ENCODE measurements at regions not wholly inside any gene's neighbourhood (a gene's known extent, or its start where the extent isn't known, plus 50 kb on each side); places are given as distances from the start of the nearest gene placed in this dataset.

DNA sequence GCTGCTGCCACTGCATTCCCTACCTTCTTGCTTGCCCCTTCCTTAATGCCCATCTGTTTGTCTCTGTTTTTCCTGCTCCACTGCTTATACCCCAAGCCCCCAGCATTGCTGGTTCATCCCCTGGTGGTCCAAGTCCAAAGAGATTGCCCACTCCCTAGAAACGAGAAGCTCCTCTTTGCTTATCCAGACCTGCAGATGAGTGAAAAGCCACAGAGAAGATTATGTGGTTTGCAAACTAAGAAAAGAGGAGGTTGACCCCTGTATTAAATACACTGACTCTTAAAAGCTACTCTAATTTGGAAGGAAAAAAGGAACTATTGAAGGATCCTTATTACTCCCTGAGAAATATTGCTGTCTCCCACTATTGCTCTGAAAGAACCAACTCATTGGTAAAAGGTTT is 146.8 kb upstream of the RAB4A start:
- no peak overlapping the region for H3K4me2 ChIP-seq
- H3K27me3 ChIP-seq (ENCODE audit: insufficient read depth, low read depth), result no peaks in the 10 kb centered on the region

DNA sequence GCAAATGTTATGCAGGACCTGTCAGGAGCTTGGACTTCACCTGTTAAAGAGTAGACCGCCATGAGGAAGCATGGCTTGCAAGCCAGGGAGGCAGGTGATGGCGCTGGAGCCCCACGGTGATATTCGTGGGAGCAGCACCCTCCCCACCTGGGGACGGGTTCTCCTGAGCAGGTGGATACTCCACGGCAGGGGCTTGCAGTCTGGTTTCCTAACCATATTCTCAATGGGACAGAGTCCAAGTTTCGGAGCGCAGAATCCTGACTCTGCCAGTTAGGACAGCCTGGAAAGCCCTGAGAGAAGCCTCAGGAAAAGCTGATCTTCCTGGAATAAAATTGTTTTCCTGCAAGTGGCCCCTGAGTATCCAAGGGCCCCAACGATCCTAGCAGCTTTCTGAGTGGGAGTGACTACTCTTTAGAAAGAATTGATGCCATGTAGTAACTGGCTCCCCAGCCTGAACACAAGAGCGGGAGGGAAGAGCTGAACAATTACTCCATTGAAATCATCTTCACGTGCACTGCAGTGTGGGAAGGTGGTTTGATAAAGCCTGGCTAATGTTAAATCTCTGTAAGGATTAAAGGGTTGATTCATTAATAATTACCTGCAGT is 146.3 kb upstream of the RAB4A start:
- H3K27ac ChIP-seq, result no peak overlapping the region
- H4K20me1 ChIP-seq (ENCODE audit: insufficient read depth), result no peaks in the 10 kb centered on the region
- H3K4me3 ChIP-seq (IDR thresholded peaks at IDR 0.05; ENCODE audit: insufficient read depth, low read depth, low read length), result no peak overlapping the region
- H2AFZ ChIP-seq (ENCODE audit: low read depth), result no peak overlapping the region
- no peaks in the 10 kb centered on the region for H3K79me2 ChIP-seq (ENCODE audit: insufficient read depth, low read depth)
- TF ChIP-seq, protein P1, sequence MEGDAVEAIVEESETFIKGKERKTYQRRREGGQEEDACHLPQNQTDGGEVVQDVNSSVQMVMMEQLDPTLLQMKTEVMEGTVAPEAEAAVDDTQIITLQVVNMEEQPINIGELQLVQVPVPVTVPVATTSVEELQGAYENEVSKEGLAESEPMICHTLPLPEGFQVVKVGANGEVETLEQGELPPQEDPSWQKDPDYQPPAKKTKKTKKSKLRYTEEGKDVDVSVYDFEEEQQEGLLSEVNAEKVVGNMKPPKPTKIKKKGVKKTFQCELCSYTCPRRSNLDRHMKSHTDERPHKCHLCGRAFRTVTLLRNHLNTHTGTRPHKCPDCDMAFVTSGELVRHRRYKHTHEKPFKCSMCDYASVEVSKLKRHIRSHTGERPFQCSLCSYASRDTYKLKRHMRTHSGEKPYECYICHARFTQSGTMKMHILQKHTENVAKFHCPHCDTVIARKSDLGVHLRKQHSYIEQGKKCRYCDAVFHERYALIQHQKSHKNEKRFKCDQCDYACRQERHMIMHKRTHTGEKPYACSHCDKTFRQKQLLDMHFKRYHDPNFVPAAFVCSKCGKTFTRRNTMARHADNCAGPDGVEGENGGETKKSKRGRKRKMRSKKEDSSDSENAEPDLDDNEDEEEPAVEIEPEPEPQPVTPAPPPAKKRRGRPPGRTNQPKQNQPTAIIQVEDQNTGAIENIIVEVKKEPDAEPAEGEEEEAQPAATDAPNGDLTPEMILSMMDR (conservative IDR thresholded peaks at IDR 0.05; ENCODE audit: low read depth, low read length), result no peak
- H3K27me3 ChIP-seq (ENCODE audit: insufficient read depth, low read depth), result no peaks in the 10 kb centered on the region
- no peaks in the 10 kb centered on the region for H3K36me3 ChIP-seq (ENCODE audit: insufficient read depth)
- H3K9ac ChIP-seq, result no peak overlapping the region
- no peak overlapping the region for H3K4me2 ChIP-seq
- H3K4me1 ChIP-seq (ENCODE audit: low read depth, poor library complexity, severe bottlenecking), result peaks cover 16% of the 10 kb centered on the region

More for the DNA sequence above, 146.8 kb upstream of the RAB4A start:
- TF ChIP-seq, protein P1 (conservative IDR thresholded peaks at IDR 0.05; ENCODE audit: low read depth, low read length), result no peak
- Histone ChIP-seq H3K9ac (no peak overlapping the region), H3K4me1 (ENCODE audit: low read depth, poor library complexity, severe bottlenecking) (peaks cover 16% of the 10 kb centered on the region), H3K79me2 (ENCODE audit: insufficient read depth, low read depth) (no peaks in the 10 kb centered on the region), H3K27ac (no peak overlapping the region), H4K20me1 (ENCODE audit: insufficient read depth) (no peaks in the 10 kb centered on the region), H3K36me3 (ENCODE audit: insufficient read depth) (no peaks in the 10 kb centered on the region), H3K4me3 (IDR thresholded peaks at IDR 0.05; ENCODE audit: insufficient read depth, low read depth, low read length) (no peak overlapping the region), H2AFZ (ENCODE audit: low read depth) (no peak overlapping the region)

DNA sequence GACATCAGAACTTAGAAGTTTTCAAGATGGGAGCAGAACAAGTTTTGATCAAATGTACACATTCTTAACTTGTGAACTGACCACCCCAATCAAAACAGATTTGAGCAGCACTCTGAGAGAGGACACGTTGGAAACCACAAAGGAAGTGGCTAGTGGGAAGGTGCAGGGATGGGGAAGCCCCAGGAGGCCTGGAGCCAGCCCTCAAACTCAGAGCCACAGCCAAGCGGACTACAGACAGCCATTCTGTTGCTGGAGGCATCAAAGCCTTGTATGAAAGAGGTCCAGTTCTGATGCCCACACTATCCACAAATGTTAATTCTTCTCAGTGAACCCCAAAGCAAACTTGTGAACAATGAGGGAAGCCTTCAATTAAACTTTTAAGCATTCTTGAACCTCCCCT is 143.6 kb upstream of the RAB4A start:
- H3K9ac ChIP-seq, result no peak overlapping the region
- peaks cover 16% of the 10 kb centered on the region for H3K4me1 ChIP-seq (ENCODE audit: low read depth, poor library complexity, severe bottlenecking)
- TF ChIP-seq, protein P1 (conservative IDR thresholded peaks at IDR 0.05; ENCODE audit: low read depth, low read length), result no peak
- H2AFZ ChIP-seq (ENCODE audit: low read depth), result no peak overlapping the region
- H3K27ac ChIP-seq, result no peak overlapping the region
- no peaks in the 10 kb centered on the region for H3K79me2 ChIP-seq (ENCODE audit: insufficient read depth, low read depth)
- no peaks in the 10 kb centered on the region for H3K36me3 ChIP-seq (ENCODE audit: insufficient read depth)
- H3K27me3 ChIP-seq (ENCODE audit: insufficient read depth, low read depth), result no peaks in the 10 kb centered on the region
- peak overlapping the region; percentile 22; the same call in 1 of the 2 replicates for H3K4me2 ChIP-seq
- H3K4me3 ChIP-seq (IDR thresholded peaks at IDR 0.05; ENCODE audit: insufficient read depth, low read depth, low read length), result no peak overlapping the region
- H4K20me1 ChIP-seq (ENCODE audit: insufficient read depth), result no peaks in the 10 kb centered on the region

DNA sequence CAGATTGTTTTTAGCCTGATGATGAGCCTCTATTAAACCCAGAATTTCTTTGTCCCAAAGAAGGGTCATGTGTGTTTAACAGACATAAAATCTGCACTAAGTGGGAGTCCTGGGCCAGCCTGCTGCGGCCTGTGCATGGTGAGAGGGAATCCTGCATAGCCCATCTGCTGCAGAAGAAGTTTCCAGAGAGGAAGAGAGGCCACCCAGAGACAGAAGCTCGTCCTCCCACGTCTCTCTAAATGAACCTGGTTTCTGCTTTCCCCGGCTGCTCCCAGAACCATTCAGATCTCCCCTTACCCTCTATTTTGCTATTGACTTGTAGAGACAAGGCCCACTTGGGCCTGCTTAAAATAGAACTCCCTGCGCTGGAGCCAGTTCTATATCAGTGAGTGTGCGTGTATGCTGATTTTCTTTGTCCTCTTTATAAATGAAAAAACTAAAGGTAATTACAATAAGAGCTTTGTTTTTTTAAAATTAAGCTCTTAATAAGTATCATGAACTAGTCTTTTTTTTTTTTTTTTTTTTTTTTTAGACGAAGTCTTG is 142.8 kb upstream of the RAB4A start:
- no peak overlapping the region for H3K4me3 ChIP-seq (IDR thresholded peaks at IDR 0.05; ENCODE audit: insufficient read depth, low read depth, low read length)
- H2AFZ ChIP-seq (ENCODE audit: low read depth), result no peak overlapping the region
- H3K4me1 ChIP-seq (ENCODE audit: low read depth, poor library complexity, severe bottlenecking), result peaks cover 16% of the 10 kb centered on the region
- no peaks in the 10 kb centered on the region for H3K36me3 ChIP-seq (ENCODE audit: insufficient read depth)
- no peaks in the 10 kb centered on the region for H3K27me3 ChIP-seq (ENCODE audit: insufficient read depth, low read depth)
- H3K27ac ChIP-seq, result no peak overlapping the region
- no peak overlapping the region for H3K9ac ChIP-seq
- TF ChIP-seq, protein P1 (conservative IDR thresholded peaks at IDR 0.05; ENCODE audit: low read depth, low read length), result no peak
- H3K4me2 ChIP-seq, result no peak overlapping the region
- H3K79me2 ChIP-seq (ENCODE audit: insufficient read depth, low read depth), result no peaks in the 10 kb centered on the region
- H4K20me1 ChIP-seq (ENCODE audit: insufficient read depth), result no peaks in the 10 kb centered on the region
